Lower leg skin (tissue), 4 donors: ENCODE measurements at regions not wholly inside any gene's neighbourhood (a gene's known extent, or its start where the extent isn't known, plus 50 kb on each side); places are given as distances from the start of the nearest gene placed in this dataset.

Experiments used
- DNase-seq, 2 donors: peaks; one replicate each; pipeline ENCODE4 v3.0.0-alpha.2; 2019; ENCODE audit warnings: low spot score in 2 of 2
- H3K4me3 ChIP-seq: fragments of 200-600 bp; sonication (generic); 2 replicates; pipeline ENCODE4 v1.5.1; 2017; ENCODE audit warnings: mild to moderate bottlenecking, low read depth; ENCODE audit not compliant: poor library complexity, severe bottlenecking
- POLR2A ChIP-seq, 2 donors: fragments of 450-650 bp; IDR thresholded peaks; one replicate each; pipeline ENCODE4 v1.6.1; 2016 to 2017; ENCODE audit warnings: antibody characterized with exemption in 2 of 2, mild to moderate bottlenecking in 1 of 2, moderate library complexity in 1 of 2
- WGBS, 2 donors: methylation state at CpG; one replicate each; pipeline ENCODE4 v1.1.5; 2018; 5-methylcytosine and 5-hydroxymethylcytosine counted together
- intact Hi-C: fragments of 100-400 bp; cut with DNase I; formaldehyde crosslinking; loops from one replicate; pipeline ENCODE4 v1.15.0; 2023; ENCODE audit warnings: low total_unique reads
- TF ChIP-seq, protein P1 (sequence below), 3 donors: fragments of 450-650 bp; IDR thresholded peaks; one replicate each; pipeline ENCODE4 v1.5.1; 2016; ENCODE audit warnings: antibody characterized with exemption in 3 of 3, mild to moderate bottlenecking in 3 of 3, moderate library complexity in 2 of 3

DNA sequence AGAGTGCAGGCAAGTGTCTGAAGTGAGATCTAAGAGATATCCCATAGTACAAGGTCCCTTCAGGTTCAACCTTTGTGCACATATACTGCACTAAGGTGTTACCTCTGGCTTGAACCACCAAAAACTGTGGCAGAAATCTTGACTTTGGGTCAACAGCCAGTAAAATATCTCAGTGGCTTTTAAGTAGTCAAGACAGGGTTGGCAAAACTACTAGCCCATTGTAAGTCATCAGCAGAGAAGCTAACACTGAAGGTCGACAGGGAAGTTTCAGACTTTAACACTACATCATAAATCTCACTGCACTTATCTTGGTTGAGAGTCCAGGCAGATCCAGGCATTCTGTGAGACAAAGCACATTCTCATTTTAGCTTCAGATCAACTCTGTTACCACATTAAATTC is 1684.7 kb downstream of the HACE1 start:
- no peak overlapping the region for H3K4me3 ChIP-seq
- TF ChIP-seq, protein P1, sequence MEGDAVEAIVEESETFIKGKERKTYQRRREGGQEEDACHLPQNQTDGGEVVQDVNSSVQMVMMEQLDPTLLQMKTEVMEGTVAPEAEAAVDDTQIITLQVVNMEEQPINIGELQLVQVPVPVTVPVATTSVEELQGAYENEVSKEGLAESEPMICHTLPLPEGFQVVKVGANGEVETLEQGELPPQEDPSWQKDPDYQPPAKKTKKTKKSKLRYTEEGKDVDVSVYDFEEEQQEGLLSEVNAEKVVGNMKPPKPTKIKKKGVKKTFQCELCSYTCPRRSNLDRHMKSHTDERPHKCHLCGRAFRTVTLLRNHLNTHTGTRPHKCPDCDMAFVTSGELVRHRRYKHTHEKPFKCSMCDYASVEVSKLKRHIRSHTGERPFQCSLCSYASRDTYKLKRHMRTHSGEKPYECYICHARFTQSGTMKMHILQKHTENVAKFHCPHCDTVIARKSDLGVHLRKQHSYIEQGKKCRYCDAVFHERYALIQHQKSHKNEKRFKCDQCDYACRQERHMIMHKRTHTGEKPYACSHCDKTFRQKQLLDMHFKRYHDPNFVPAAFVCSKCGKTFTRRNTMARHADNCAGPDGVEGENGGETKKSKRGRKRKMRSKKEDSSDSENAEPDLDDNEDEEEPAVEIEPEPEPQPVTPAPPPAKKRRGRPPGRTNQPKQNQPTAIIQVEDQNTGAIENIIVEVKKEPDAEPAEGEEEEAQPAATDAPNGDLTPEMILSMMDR (IDR thresholded peaks at IDR 0.05) = no peak
- no peak for TF ChIP-seq POLR2A (IDR thresholded peaks at IDR 0.05)
- intact Hi-C loops = no loop called here
- 10 to 24% methylated on average over 1 of the region's 1 CpG for WGBS, 2 donors
- DNase-seq = no peak

DNA sequence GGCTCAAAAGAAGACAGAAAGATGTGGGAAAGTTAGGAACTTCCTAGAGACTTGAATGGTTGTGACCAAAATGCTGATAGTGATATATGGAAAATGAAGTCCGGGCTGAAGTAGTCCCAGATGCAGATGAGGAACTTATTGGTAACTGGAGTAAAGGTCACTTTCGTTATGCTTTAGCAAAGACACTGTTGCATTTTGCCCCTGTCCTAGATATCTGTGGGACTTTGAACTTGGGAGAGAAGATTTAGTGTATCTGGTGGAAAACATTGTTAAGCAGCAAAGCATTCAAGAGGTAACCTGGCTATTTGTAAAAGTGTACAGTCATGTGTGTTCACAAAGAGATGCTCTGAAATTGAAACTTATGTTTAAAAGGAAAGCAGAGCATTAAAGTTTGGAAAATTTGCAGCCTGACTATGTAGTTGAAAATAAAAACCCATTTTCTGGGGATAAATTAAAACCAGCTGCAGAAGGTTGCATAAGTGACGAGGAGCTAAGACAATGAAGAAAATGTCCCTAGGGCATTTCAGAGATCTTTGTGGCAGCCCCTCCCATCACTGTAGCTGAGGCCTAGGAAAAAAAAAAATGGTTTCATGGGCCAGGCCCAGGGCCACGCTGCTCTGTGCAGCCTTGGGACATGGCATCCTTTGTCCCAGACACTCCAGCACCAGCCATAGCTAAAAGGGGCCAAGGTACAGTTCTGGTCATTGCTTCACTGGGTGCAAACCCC is 1692.2 kb downstream of the HACE1 start:
- TF ChIP-seq, protein P1 (IDR thresholded peaks at IDR 0.05) = no peak
- no peak for TF ChIP-seq POLR2A (IDR thresholded peaks at IDR 0.05)
- no peak for DNase-seq
- intact Hi-C loops = no loop called here
- no peak overlapping the region for H3K4me3 ChIP-seq
- 56 to 69% methylated on average over 4 of the region's 4 CpGs for WGBS, 2 donors

DNA sequence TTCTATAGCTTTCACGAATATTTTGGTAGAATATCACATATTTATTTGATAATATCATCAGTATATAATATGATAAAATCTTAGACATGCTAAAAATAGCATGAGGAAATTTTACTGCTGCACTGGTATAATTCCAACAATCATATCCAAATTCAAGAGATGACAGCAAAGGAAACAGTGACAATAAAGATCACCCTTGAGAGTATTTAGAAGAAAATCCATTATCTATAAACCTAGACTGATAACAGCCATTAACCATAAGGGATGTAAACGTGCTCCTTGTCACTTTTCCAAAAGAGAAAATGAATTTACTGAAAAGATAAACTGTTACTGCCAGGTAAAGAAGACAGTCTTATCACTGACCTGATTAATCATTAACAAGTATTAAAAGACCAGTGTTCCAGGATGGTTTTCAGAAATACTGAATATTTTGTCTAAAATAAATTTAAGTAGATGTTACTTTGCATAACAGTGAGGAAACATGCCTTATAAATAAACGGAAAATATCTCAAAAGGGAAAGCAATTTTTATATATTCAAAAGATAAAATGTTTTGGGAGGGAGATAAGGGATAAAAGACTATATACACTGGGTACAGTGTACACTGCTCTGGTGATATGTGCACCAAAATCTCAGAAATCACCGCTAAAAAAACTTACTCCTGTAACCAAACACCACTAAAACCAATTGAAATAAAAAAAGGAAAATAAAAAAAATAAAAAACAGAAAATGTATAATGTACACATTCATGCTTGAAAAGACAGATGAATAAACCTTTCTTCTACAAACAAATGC is 1704.7 kb downstream of the HACE1 start:
- H3K4me3 ChIP-seq = no peak overlapping the region
- no peak for DNase-seq
- no peak for TF ChIP-seq POLR2A (IDR thresholded peaks at IDR 0.05)
- TF ChIP-seq, protein P1 (IDR thresholded peaks at IDR 0.05) = no peak
- 42 to 48% methylated on average over 4 of the region's 4 CpGs for WGBS, 2 donors
- intact Hi-C loops = no loop called here

DNA sequence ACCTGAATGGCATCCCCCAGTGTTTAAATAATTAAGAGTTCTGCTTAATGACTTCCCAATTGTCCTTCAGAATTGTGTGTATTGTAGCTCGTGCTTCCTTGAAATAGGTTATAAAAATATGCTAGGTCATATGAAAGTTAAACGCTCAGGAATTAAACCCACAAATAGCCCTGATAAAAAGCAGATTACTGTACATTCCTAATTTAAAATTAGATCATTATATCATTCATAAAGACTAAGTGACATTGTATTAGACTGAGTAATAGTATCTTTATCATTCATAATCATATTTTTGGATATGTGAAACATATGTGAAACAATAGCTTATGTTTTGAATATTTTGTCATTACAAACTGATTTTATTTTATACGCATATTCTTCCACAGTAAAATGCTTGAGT is 1706.7 kb downstream of the HACE1 start:
- no peak for DNase-seq
- intact Hi-C loops = no loop called here
- no peak for TF ChIP-seq POLR2A (IDR thresholded peaks at IDR 0.05)
- TF ChIP-seq, protein P1 (IDR thresholded peaks at IDR 0.05) = no peak
- 59 to 66% methylated on average over 3 of the region's 3 CpGs for WGBS, 2 donors
- no peak overlapping the region for H3K4me3 ChIP-seq

DNA sequence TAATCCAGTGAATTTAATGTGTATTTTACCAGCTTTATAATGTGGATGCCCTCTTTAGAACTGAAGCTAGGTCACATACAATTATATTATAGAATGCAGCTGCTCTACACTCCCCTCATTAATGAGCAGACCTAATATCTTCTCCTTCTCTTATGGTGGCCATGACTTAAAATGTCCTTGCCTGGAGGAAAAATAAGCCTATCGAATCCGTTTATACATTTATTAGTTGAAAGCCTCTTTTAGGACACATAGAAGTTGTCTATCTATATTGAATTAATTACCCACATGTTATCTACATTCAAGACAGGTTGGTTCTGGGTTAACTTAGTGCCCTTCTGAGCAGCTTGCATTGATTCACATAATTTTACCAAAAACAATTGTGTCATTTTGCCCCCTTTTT is 1716.8 kb downstream of the HACE1 start:
- WGBS, 2 donors = 75 to 86% methylated on average over 2 of the region's 2 CpGs
- TF ChIP-seq POLR2A (IDR thresholded peaks at IDR 0.05) = no peak
- TF ChIP-seq, protein P1 (IDR thresholded peaks at IDR 0.05) = no peak

More for the DNA sequence above, 1716.8 kb downstream of the HACE1 start:
- no peak overlapping the region for H3K4me3 ChIP-seq
- no peak for DNase-seq
- intact Hi-C loops = no loop called here
